ENCODE measurements at regions not wholly inside any gene's neighbourhood (a gene's known extent, or its start where the extent isn't known, plus 50 kb on each side); places are given as distances from the start of the nearest gene placed in this dataset.

DNA sequence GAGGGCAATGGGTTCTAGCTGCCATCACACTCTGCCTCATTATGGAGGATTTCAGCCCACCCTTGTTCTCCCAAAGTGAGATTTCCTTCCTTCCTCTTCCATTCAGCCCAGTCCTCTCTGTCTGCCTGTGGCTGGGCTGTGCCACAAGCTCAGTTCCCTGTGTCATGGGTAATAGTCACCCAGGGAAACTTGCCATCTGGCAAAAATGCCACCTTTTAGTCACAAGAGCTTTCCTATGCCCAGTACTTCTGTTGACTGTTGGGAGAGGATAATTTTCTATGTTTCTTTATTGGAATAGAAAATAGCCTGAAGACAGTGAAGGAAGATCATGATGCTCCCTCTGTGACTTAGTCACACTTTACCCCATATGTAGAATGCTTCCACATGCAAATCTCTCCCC, 71.4 kb downstream of the TLR4 start:
- Histone ChIP-seq H3K36me3 (no peaks in the 10 kb centered on the region), H3K4me1 (no peaks in the 10 kb centered on the region), H3K27me3 (no peaks in the 10 kb centered on the region; the same call in 1 of the 2 replicates), H3K9me3 (no peaks in the 10 kb centered on the region), H3K4me3 (ENCODE audit: low read depth, low read length) (no peak overlapping the region)
- TF ChIP-seq, protein P1, sequence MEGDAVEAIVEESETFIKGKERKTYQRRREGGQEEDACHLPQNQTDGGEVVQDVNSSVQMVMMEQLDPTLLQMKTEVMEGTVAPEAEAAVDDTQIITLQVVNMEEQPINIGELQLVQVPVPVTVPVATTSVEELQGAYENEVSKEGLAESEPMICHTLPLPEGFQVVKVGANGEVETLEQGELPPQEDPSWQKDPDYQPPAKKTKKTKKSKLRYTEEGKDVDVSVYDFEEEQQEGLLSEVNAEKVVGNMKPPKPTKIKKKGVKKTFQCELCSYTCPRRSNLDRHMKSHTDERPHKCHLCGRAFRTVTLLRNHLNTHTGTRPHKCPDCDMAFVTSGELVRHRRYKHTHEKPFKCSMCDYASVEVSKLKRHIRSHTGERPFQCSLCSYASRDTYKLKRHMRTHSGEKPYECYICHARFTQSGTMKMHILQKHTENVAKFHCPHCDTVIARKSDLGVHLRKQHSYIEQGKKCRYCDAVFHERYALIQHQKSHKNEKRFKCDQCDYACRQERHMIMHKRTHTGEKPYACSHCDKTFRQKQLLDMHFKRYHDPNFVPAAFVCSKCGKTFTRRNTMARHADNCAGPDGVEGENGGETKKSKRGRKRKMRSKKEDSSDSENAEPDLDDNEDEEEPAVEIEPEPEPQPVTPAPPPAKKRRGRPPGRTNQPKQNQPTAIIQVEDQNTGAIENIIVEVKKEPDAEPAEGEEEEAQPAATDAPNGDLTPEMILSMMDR (IDR thresholded peaks at IDR 0.05; ENCODE audit: low read depth, low read length), result no peak
- no peak for DNase-seq

DNA sequence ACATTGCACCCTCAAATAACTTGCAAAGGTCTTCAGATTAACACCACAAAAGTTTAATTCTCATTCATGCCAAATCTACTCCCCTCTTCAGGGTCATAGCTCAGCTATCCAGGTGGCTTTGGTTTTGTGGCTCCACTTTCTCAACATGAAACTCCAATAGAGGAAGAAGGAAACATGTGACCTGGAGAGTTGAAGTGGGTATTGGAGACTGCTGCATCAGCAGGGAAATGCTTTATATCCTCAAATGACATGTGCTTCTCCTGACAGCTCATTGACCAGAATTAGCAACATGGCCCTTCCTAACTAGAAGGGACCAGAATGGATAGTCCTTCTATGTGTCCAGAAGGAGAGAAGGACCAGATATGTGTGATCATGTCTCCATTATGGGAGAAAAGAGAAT, 73.6 kb downstream of the TLR4 start:
- no peaks in the 10 kb centered on the region for H3K9me3 ChIP-seq
- no peak for DNase-seq
- no peaks in the 10 kb centered on the region for H3K4me1 ChIP-seq
- TF ChIP-seq, protein P1 (IDR thresholded peaks at IDR 0.05; ENCODE audit: low read depth, low read length), result no peak
- H3K36me3 ChIP-seq, result no peaks in the 10 kb centered on the region
- no peaks in the 10 kb centered on the region; the same call in 1 of the 2 replicates for H3K27me3 ChIP-seq
- no peak overlapping the region for H3K4me3 ChIP-seq (ENCODE audit: low read depth, low read length)

DNA sequence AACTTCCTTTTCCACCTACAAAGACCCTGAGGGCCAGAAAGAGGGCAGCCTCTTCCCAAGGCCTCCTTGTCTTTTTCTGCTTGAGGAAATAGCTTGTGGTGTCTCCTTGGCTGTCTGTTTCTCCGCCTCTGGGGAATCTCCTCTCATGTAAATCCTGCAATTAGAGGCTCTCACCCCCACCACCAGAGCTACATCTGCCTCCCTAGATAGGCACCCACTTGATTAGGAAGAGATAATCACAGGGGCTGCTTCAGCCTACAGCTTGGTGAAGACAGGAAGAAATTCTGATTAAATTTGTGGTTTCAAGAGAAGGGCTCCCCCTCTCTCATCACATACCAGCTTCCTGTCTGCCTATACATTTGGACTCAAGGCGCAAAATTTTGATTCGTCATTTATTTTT, 75.6 kb downstream of the TLR4 start:
- Histone ChIP-seq H3K4me1 (no peaks in the 10 kb centered on the region), H3K36me3 (no peaks in the 10 kb centered on the region), H3K4me3 (ENCODE audit: low read depth, low read length) (no peak overlapping the region), H3K27me3 (no peaks in the 10 kb centered on the region; the same call in 1 of the 2 replicates), H3K9me3 (no peaks in the 10 kb centered on the region)
- DNase-seq, result no peak
- TF ChIP-seq, protein P1 (IDR thresholded peaks at IDR 0.05; ENCODE audit: low read depth, low read length), result no peak

DNA sequence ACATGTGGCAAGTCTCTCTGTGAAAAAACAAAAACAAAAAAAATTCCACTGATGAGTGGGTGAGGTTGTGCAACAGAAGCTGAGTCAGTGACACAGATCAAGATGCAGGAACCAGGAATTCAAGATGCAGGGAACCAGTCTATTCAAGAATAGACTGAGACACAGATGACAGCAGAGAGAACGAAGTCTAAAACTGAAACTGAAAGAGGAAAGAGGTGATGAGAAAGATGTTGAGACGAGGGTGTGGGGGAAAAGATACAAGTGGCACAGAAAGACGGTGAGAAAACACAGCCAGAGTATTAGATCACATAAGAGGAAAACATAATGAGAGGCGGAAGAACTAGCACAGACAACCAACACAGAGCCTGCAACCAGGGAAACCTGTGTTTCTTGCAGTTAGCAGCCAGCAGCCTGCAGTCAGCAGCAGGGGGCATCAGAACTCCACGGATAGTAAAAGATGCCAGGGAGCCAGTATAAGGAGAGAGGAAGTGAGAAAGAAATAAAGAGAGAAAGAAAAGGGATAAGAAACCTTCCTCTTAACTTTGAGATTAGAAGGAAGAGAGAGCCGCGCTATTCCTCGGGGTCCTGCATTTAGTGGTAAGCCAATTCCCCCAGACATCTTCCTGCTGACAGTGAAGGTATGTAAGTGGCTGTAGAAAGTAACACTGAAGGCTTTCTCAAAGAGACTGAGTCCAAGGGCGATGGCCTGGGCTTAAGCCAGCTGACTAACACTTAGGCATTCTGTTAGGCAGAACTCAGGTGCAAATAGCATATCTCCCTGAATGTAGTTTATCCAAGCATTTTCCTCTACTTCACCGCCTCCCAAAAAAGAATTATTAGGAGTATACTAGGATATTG, 79.0 kb downstream of the TLR4 start:
- Histone ChIP-seq H3K4me3 (ENCODE audit: low read depth, low read length) (peak overlapping the region; percentile 33), H3K9me3 (no peaks in the 10 kb centered on the region), H3K27me3 (no peaks in the 10 kb centered on the region), H3K36me3 (no peaks in the 10 kb centered on the region), H3K4me1 (no peaks in the 10 kb centered on the region)
- TF ChIP-seq, protein P1 (IDR thresholded peaks at IDR 0.05; ENCODE audit: low read depth, low read length), result peak; percentile 89
- DNase-seq, result peak; percentile 62

DNA sequence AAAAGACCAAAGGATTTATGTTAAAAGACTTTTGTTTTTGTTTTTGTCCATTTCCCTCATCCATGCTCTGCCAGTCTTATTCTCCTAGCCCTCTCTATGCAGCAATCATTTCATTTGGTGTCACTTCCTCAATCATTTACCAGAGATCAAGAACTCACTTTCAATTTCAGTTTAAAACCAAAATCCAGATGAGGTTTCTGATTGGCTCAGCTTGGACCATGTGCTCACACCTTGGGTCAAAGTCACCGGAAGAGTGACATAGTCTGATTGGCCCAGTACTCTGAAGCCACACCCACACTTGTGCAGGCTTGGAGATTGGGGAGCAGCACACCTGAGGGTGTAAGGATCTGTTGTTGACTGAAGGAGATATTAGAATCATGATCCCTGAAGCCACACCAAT, 79.6 kb downstream of the TLR4 start:
- no peak for DNase-seq
- TF ChIP-seq, protein P1 (IDR thresholded peaks at IDR 0.05; ENCODE audit: low read depth, low read length), result no peak
- no peaks in the 10 kb centered on the region for H3K9me3 ChIP-seq
- no peaks in the 10 kb centered on the region for H3K27me3 ChIP-seq
- no peaks in the 10 kb centered on the region for H3K4me1 ChIP-seq
- H3K36me3 ChIP-seq, result no peaks in the 10 kb centered on the region
- no peak overlapping the region for H3K4me3 ChIP-seq (ENCODE audit: low read depth, low read length)

DNA sequence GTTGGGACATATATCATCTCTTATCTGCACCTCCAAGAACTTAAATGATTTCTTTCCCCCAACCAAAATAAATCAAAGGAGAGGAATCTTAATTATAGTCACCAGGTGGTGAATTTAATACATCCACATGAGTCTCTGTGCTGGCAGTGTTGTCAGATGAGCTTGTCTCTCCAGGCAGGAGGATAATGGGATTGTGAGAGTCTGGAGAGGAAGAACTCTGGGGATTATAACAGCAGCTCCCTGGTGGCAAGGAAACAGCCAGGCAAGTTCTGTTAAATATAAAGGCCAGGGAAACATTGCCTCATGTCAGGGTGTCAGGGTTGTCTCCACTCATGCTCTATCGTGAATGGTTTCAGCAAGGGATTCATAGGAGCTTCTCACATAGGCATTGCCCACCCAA, 80.8 kb downstream of the TLR4 start:
- H3K4me3 ChIP-seq (ENCODE audit: low read depth, low read length), result no peak overlapping the region
- H3K27me3 ChIP-seq, result no peaks in the 10 kb centered on the region
- DNase-seq, result no peak
- TF ChIP-seq, protein P1 (IDR thresholded peaks at IDR 0.05; ENCODE audit: low read depth, low read length), result no peak
- H3K36me3 ChIP-seq, result no peaks in the 10 kb centered on the region
- no peaks in the 10 kb centered on the region for H3K4me1 ChIP-seq
- no peaks in the 10 kb centered on the region for H3K9me3 ChIP-seq

Measured in BE2C (cell line).